ENCODE measurements at regions not wholly inside any gene's neighbourhood (a gene's known extent, or its start where the extent isn't known, plus 50 kb on each side); places are given as distances from the start of the nearest gene placed in this dataset.

- H3K27me3 ChIP-seq: no peaks in the 10 kb centered on the region
- no peaks in the 10 kb centered on the region for H3K4me1 ChIP-seq
- H3K4me3 ChIP-seq: no peak overlapping the region
- no peaks in the 10 kb centered on the region for H3K9me3 ChIP-seq
- no peak overlapping the region for H3K9ac ChIP-seq (ENCODE audit: low read depth in 2 of 2, low read length in 2 of 2)
- no peak overlapping the region for H3K27ac ChIP-seq
- no peaks in the 10 kb centered on the region for H3K36me3 ChIP-seq
- intact Hi-C loops (cut with DNase I): no loop called here
- TF ChIP-seq, protein P1, sequence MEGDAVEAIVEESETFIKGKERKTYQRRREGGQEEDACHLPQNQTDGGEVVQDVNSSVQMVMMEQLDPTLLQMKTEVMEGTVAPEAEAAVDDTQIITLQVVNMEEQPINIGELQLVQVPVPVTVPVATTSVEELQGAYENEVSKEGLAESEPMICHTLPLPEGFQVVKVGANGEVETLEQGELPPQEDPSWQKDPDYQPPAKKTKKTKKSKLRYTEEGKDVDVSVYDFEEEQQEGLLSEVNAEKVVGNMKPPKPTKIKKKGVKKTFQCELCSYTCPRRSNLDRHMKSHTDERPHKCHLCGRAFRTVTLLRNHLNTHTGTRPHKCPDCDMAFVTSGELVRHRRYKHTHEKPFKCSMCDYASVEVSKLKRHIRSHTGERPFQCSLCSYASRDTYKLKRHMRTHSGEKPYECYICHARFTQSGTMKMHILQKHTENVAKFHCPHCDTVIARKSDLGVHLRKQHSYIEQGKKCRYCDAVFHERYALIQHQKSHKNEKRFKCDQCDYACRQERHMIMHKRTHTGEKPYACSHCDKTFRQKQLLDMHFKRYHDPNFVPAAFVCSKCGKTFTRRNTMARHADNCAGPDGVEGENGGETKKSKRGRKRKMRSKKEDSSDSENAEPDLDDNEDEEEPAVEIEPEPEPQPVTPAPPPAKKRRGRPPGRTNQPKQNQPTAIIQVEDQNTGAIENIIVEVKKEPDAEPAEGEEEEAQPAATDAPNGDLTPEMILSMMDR (IDR thresholded peaks at IDR 0.05): no peak
- no peak for DNase-seq
Measured at GRCh38 chr19:31944326-31944725, 401.1 kb upstream of the ZNF507 start.

GRCh38 chr19:31946491-31946890 is 398.9 kb upstream of the ZNF507 start:
- intact Hi-C loops (cut with DNase I): no loop called here
- H3K9me3 ChIP-seq: no peaks in the 10 kb centered on the region

DNA sequence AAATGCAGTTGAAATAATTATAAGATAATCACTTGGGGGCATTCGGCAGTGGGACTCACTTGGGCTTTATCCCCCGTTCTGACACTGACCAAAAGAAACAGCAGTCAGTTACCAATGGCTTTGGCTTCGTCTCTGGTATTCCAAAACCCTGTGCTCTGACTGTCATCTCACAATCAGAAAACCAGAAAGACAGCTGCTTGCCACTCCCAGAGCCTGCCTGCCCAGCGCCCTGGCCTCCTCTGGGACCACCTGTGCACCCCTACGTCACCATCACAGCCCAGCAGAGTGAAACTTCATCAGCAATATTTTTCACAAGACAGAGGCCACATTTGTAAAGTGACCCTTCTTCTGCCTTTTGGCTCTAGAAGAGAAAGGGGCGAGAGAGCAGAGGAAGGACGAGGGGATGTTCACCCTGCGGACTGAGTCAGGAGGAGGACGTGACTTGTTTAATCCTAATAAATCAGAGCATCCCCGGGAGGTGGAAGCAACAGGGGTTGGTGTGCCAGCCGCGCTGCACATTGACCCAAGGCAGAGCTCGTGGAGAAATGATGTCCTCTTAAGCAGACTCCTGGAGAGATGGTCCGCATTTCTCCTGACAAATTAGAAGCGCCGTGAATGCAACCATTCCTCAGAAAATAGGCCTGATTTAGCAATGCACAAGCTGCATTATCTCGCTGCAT is 397.8 kb upstream of the ZNF507 start:
- H3K4me3 ChIP-seq: no peak overlapping the region
- DNase-seq: no peak
- H3K27ac ChIP-seq: no peak overlapping the region
- no peaks in the 10 kb centered on the region for H3K9me3 ChIP-seq
- H3K9ac ChIP-seq (ENCODE audit: low read depth in 2 of 2, low read length in 2 of 2): no peak overlapping the region
- no peaks in the 10 kb centered on the region for H3K36me3 ChIP-seq
- H3K27me3 ChIP-seq: no peaks in the 10 kb centered on the region
- no peaks in the 10 kb centered on the region for H3K4me1 ChIP-seq
- intact Hi-C loops (cut with DNase I): no loop called here
- TF ChIP-seq, protein P1 (IDR thresholded peaks at IDR 0.05): no peak

More at GRCh38 chr19:31946491-31946890, 398.9 kb upstream of the ZNF507 start:
- Histone ChIP-seq H3K27me3 (no peaks in the 10 kb centered on the region), H3K4me3 (no peak overlapping the region), H3K4me1 (no peaks in the 10 kb centered on the region), H3K9ac (ENCODE audit: low read depth in 2 of 2, low read length in 2 of 2) (no peak overlapping the region), H3K36me3 (no peaks in the 10 kb centered on the region), H3K27ac (no peak overlapping the region)
- no peak for DNase-seq
- TF ChIP-seq, protein P1 (IDR thresholded peaks at IDR 0.05): no peak

DNA sequence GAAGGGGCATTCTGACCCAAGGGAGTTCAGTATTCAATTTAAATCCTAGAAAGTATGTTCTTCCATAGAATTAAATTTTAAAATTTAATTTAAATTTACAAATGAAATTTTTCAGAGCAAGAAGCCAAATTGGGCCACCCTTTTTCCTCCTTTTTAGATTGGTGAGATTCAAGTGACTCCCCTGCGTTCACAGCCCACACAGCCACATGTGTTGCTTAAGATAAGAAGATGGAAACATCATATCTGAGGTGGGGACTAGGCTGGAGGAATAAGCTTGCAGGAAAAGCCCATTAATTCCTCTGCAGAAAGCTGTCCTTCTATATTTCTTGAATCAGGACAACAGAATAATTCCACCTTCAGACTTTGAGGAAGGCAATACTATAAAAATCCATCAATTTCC is 392.7 kb upstream of the ZNF507 start:
- TF ChIP-seq, protein P1 (IDR thresholded peaks at IDR 0.05): no peak
- DNase-seq: no peak
- Histone ChIP-seq H3K4me1 (no peaks in the 10 kb centered on the region), H3K9me3 (no peaks in the 10 kb centered on the region), H3K27ac (no peak overlapping the region), H3K9ac (ENCODE audit: low read depth in 2 of 2, low read length in 2 of 2) (no peak overlapping the region), H3K36me3 (no peaks in the 10 kb centered on the region), H3K4me3 (no peak overlapping the region), H3K27me3 (no peaks in the 10 kb centered on the region)
- intact Hi-C loops (cut with DNase I): no loop called here

GRCh38 chr19:31955061-31955460 is 390.3 kb upstream of the ZNF507 start:
- Histone ChIP-seq H3K9me3 (no peaks in the 10 kb centered on the region), H3K9ac (ENCODE audit: low read depth in 2 of 2, low read length in 2 of 2) (no peak overlapping the region), H3K27ac (no peak overlapping the region), H3K36me3 (no peaks in the 10 kb centered on the region), H3K27me3 (no peaks in the 10 kb centered on the region), H3K4me1 (no peaks in the 10 kb centered on the region), H3K4me3 (no peak overlapping the region)
- no peak for DNase-seq
- intact Hi-C loops (cut with DNase I): no loop called here
- TF ChIP-seq, protein P1 (IDR thresholded peaks at IDR 0.05): no peak
